HG03108 (cell line): ENCODE measurements at regions not wholly inside any gene's neighbourhood (a gene's known extent, or its start where the extent isn't known, plus 50 kb on each side); places are given as distances from the start of the nearest gene placed in this dataset.
A peak's percentile ranks its signal among the peaks of the same experiment; 100 is the strongest.
"Not testable (repeated sequence)": the region's sequence is repeated elsewhere in the genome, so short reads cannot be mapped to it uniquely, and the experiment has no call there.

Experiments
- ATAC-seq: cut with Tn5 transposase; IDR thresholded peaks from one replicate; pipeline ENCODE4 v1.9.1; 2021; ENCODE audit warnings: moderate library complexity; ENCODE audit not compliant: unreplicated experiment

DNA sequence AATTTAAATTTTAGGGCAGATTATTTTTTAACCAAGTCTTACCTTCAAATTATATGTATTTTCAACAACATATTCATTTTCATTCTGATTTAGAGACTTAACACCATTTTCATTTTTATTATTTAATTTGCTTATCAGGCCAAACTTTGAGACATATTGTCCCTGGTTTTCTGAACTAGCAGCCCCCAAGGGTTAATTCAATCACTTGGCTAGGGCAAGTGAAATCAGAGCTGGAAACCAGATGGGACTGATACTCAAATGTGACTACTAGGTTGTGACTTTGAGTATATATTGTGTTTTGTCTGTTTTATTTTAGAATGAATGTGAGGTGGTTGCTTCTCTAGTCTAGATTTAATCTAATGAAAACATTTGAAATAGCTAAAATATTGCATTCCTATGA is 198.9 kb upstream of the PTGFR start:
- ATAC-seq, result no peak

DNA sequence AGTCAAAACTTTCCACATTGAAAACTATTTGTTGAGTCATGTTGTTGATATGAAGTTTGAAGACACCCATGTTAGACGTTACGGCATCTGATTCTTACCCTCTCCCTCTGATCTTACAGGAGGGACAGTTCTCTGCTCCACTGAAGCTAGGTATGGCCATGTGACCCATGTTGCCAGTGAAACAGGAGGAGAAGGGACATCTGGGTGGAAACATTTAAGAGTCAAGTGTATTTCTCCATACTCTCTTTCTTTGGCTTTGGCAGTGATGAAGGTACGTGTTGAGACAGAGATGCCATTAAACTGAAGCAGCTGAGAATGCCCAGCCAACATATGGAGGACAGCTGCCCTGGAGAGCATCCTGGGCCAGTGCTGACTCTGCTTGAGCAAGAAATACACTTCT is 198.4 kb upstream of the PTGFR start:
- no peak for ATAC-seq

DNA sequence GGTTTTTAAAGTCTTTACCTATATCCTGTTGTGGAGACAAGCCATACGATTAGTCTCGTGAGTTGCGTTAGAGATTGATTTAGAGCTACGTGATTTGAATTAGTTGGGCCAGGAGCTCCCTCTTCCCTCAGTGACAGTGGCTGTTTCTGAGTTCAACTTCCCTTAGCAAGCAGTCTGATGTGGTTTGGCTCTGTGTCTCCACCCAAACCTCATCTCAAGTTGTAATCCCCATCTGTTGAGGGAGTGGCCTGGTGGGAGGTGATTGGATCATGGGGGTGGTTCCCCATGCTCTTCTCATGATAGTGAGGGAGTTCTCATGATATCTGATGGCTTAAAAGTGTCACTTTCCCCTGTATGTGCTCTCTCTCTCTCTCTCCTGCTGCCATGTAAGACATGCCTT is 192.9 kb upstream of the PTGFR start:
- ATAC-seq, result no peak

DNA sequence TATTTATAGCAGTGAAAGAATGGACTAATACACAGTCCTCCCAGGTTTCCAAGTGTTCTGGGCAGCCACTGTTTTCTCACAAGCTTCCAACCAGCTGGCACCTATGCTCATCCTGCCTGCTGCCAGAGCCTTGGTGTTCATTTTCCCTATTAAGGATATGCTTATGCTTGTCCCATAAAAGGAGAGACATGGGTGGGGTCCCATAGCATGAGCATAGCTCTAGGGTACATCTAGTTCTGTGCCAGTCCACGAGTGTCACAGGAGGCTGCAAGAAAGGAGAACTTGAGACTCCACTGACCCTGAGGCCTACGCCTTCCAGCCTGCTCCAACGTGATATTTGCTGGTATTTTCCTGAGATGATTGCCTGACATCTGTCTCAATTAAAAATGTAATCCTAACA is 192.4 kb upstream of the PTGFR start:
- ATAC-seq, result no peak

DNA sequence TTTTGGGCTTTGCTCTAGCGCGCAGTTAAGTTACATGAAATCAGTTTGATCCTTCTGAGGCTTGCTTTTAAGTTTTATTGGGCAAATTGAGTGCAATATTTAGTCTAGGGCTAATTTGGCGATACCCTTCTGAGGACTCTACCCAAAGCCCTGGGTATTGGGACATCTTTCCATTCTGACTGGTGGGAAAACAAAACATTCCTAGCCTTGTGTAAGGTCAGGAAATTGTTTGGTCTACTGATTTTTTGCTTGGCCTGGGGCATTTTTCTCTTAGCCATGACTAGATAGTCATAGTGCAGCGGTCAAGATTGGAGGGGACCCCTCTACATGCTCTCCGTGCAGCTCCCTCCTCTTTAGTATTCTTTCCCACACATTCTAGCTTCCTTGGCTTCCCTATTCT is 189.6 kb upstream of the PTGFR start:
- ATAC-seq, result no peak

DNA sequence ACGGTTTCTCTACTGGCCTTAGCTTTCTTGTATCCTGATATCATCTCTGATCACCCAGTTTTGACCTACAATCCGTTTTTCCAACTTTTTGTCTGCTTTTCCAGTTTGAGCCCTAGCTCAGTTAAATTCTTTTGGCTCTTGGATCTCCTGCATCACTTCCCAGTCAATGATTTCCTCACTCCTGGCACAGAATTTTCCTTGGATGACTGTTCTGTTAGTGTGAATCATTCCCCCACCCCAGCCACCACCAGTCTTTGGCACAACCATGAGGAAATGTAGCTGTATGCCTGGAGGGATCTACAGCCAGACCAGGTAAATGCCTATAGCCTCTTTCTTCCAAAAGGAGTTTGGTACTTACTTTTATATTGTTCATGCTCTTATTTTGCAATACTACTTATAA is 187.2 kb upstream of the PTGFR start:
- ATAC-seq, result no peak

DNA sequence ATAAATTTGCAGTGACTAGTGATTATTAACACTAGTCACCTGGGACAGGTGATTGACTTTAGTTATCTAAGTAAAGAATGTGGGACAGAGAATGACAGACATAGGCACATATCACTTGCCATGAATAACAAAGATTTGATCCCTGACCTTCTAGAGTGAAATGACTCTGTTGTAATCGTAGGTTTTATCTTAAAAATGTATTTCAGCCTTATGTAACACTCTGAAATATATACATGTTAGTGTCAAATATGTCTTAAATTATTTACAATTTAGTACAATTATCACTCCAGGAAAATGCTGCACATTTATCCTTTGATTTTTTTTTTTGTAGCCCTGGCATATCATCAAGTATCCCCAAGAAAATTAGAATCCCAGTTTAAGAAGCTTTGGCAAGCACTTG is 186.4 kb upstream of the PTGFR start:
- ATAC-seq, result no peak

DNA sequence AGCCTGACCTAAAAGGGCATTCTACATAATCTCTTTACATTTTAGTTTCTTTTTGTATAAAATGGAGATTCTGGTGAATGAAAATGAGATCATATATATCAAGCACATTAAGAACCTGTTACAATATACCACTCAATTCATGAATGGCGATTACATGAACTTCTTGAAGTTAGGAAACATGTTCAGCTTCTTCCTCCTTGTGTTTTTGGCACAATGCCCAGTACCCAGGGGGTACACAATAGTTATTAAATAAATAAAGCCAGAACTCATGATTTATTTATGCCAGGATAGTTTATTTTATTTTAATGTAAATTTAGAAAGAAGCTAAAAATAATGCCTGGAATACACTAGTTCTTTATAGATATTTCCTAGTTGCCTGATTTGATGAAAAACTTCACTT is 186.0 kb upstream of the PTGFR start:
- ATAC-seq, result no peak

DNA sequence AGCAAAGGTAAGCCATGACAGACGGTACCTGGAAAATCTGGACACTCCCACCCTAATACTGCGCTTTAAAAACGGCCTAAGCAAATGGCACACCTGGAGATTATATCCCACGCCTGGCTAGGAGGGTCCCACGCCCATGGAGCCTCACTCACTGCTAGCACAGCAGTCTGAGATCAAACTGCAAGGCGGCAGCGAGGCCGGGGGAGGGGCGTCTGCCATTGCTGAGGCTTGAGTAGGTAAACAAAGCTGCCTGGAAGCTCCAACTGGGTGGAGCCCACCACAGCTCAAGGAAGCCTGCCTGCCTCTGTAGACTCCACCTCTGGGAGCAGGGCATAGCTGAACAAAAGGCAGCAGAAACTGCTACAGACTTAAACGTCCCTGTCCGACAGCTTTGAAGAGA is 180.5 kb upstream of the PTGFR start:
- ATAC-seq, result not testable (repeated sequence)

DNA sequence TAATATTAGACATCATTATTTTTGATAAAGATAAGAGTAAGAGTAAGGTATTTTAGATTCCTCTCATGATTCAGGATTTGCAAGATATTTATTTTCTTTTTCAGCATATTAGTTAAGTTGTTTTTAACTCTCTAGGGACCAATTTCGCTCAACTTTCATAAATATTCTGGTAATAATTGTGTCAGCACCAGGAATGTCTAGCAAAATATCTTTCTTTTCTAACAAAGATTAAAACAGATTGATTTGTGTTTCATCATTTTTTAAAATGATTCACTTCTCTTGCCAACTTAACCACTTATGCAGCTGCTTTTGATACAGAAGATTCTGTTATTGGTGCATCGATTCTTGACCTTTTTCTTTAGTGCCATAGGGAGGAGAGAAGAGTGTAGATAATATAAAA is 172.8 kb upstream of the PTGFR start:
- no peak for ATAC-seq

DNA sequence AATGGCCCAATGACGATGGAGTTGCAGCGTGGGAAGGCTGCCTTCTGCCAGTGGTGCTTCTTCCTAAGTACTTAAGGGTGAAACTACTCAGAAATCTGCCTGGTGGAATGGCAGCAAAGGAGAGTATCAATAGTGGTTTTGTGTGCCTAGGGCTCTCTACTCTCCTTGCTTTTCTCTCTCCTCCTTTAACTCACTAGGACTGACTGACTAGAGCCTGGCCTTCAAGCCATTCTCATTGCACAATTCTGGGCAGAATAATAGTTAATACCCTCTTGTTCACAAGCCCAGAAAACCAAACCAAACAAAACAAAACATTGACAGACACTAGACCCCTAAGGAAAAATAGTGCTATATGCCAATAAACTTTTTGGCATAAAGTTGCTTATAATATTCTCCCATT is 171.2 kb upstream of the PTGFR start:
- no peak for ATAC-seq

DNA sequence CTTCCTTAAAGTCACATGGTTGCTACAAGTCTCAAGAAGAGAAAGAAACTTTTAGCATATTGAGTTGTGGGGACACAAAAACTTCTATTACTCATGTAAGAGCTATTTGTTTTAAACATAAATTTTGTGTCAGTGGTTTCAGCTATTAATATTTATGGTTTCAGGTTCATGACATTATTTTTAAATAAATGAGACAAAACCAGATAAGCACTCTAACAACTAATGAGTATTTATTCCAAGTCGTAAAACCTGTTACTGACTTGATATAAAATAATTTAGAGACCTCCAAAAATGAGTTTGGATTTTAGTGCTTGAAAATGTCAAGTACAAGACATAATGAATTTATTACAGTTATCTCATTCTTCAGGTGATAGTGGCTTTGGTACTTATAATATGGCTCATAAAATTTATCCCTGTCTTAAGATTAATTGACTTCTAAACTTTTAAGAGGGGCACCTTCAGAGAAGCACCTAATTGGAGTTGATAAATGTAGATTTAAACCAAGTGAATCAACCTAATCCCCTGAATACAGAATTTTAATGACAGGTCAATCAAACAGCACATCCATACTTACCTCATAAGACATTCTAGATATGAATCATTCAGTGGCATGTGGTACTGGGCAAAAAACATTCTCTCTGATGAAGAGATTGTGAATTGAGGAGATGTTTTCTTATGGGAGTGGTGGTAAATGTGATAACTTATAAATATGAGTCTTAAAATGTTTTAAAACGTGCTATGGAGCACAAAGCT is 167.7 kb upstream of the PTGFR start:
- no peak for ATAC-seq

DNA sequence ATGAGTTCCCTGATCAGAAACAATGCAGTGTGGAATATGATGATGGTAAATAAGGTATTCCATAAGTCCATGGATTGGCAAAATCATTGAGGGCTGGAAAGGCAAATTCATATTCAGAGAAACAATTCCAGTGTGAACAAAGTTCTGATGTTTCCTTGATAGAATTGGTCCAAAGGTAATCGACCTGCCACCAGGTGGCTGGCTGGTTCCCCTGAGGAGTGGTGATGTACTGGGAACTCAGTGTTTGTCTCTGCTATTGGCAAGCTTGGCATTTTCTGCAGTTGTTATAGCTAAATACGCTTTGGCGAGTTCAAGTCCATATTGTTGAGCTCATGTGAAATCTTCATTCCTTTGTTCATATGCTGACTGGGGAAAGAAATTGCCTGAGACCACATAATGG is 165.5 kb upstream of the PTGFR start:
- no peak for ATAC-seq

DNA sequence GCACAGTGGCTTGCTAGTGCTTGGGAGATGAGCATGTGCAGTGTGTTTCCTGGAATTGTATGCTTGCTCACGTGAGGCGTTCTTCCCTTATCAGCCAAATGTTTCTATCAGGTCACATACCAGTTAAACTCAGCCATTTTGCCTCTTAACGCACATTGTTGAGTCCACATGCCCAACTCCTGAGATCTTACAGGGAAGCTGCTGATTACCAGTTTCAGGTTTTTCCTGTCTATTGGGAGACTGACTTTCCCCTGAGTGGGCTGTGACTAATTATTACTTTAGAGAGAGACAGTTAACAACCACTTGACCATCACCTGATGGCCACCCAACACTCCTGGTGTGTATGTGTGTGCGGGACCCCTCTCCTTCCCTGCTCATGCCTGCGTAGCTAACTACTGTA is 161.3 kb upstream of the PTGFR start:
- no peak for ATAC-seq

DNA sequence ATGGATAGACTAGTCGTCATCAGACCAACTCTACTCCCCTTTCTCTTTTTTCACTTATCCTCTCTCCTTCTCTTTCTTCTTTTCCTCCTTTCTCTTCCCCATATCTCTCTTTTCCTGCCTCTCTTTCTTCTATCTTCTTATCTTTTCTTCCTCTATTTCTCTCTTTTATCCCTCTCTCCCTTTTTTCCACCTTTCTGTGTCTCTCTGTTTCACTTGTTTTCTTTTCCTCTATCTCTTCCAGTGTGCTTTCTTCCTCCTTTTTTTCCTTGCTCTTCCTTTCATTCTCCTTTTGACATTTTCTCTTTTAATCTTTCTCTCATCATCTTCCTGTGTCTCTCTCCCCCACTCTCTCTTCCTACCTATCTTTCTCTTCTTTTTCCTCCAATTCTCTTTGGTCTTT is 159.0 kb upstream of the PTGFR start:
- no peak for ATAC-seq

DNA sequence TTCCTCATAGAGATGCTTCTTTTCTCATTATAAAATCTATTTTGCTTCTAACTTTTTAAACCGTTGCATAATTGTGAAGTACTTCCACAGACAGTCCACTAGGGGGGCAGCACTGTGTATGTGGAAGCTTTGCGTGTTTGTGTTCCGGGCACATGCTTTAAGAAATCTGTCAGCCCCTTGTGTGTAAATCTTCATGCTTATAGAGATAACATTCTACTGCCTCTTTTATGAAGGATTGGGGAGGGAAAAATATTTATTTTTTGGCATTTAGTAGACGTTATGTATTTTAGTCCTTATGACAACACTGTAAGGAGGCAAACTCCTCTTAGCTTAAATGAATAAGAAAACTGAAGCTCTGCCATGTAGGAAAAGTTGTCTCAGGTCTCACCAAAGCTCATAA is 157.3 kb upstream of the PTGFR start:
- ATAC-seq, result peak; percentile 87

DNA sequence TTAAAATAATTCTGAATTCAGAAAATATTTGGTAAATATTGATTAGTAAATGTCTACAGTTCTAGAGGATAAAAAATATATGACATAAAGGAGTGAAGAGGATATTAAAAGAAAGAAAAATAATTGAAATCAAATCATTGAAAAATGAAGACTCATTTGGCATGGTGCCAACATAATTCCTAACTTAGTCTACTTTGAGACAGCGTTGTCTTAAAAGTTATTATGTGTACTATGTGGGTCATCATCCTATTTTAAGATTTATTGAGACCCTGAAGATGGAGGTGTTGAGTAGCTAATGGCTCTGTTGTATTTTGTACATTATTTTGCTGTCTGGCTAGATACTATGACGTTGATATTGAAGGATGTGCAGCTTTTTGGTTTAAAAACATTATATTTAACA is 156.7 kb upstream of the PTGFR start:
- no peak for ATAC-seq

DNA sequence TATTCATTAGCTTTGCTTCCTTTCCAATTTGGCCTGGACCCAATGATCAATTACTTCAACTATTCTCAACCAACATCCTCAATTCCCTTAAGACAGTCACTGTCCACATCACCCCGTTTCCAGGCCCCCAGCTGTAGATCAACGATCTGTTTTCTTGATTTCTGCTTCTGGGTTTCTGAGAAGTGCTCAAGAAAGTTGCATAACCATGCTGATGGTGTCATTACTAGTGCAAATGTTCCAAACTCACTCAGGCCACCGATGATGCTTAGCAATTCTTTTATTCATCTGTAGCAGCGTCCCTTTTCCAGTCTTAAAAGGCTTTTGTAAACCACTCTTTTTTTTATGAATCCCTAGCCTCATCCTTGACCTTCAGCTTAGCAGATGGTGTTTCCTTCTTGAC is 155.8 kb upstream of the PTGFR start:
- no peak for ATAC-seq

DNA sequence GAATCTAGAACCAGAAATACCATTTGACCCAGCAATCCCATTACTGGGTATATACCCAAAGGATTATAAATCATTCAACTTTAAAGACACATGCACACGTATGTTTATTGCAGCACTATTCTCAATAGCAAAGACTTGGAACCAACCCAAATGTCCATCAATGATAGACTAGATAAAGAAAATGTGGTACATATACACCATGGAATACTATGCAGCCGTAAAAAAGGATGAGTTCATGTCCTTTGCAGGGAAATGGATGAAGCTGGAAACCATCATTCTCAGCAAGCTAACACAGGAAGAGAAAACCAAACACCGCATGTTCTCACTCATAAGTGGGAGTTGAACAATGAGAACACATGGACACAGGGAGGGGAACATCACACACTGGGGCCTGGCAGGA is 154.0 kb upstream of the PTGFR start:
- not testable (repeated sequence) for ATAC-seq

DNA sequence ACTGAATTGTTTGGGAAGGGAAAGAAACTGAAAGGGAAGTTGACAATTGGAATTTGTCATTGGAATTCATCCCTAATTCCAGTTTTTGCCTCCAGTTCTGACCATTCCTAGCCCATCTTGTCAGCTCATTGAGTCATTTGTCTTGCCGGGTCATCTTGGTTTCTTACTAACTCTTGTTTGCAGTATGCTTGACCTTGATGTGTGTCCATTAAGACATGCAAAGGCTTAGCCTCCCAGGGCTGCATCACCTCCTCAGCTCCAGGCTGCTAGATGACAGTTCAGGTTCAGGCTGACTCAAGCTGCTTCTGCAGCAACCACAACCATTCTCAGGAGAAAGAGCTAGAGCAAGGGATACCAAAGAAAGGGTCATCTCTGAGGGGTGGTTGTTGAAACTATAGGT is 151.3 kb upstream of the PTGFR start:
- ATAC-seq, result no peak

DNA sequence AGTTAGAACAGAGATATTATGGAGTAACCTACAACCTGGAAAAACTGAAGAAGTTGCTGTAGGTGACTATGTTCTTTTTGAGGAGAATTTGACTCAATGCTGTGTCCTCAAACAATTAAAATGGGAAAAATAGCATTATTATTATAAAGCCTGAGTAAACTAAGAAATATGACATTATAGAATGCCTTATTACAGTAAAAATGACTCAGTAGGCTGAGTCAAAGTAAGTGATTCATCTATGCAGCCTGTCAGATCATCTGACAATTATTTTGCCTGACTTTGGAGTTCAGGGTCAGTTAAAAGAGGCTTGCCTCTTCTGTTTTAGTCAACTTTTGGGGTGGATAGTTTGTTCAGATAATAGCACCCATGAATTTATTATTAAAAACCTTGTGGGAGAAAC is 150.8 kb upstream of the PTGFR start:
- ATAC-seq, result no peak

DNA sequence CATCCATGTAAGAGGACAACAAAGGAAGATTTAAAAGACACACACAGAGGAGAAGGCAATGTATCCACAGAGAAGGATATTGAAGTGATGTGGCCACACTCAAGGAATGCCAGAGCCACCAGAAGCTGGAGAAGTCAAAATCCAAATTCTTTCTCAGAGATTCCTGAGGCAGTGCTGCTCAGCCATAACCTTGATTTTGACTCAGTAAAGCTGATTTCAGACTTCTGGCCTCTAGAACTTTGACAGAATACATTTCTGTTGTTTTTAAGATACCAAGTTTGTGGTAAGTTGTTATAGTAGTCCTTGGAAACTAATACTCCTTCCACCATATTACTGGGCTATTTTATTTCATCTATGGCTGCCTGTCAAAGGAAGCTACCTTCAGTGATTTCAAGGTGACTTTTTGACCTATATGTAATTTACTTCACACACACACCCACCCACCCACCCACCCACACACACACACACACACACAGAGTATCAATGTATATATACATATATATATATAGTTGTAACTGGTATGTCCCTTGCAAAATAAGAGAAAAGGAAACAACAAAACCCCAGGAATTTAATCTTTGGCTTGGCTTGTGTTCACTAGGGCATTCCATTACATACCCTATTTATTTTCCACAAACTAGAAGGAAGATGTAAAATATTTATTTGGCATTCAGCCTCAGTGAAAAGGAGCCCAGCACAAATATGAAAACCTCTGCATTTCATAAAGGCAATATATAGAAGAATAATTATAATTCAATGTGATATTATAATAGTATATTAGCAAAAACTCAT is 142.1 kb upstream of the PTGFR start:
- no peak for ATAC-seq
